DMS79 treated with DMSO at 0.1 percent for 48 hours (cell line): ENCODE measurements at regions not wholly inside any gene's neighbourhood (a gene's known extent, or its start where the extent isn't known, plus 50 kb on each side); places are given as distances from the start of the nearest gene placed in this dataset.
"Not testable (repeated sequence)": the region's sequence is repeated elsewhere in the genome, so short reads cannot be mapped to it uniquely, and the experiment has no call there.

Source experiments
- DNase-seq: peaks from one replicate; lab custom pipeline; 2025; lab: John Stamatoyannopoulos, UW

- no peak for DNase-seq
These were observed 748.2 kb downstream of the DIAPH3 start for GRCh38 chr13:59415498-59415897.

GRCh38 chr13:59416561-59416960, 747.2 kb downstream of the DIAPH3 start:
- DNase-seq = no peak

- DNase-seq = no peak
These were observed 741.1 kb downstream of the DIAPH3 start for GRCh38 chr13:59422646-59423045.

GRCh38 chr13:59423708-59424340, 739.9 kb downstream of the DIAPH3 start:
- DNase-seq = no peak

- DNase-seq = no peak
These were observed 739.1 kb downstream of the DIAPH3 start for GRCh38 chr13:59424661-59425060.

GRCh38 chr13:59425211-59425741, 738.5 kb downstream of the DIAPH3 start:
- peak; percentile 87 for DNase-seq

- DNase-seq = no peak
These were observed 728.7 kb downstream of the DIAPH3 start for GRCh38 chr13:59435024-59435423.

- peak; percentile 9 for DNase-seq
These were observed 726.0 kb downstream of the DIAPH3 start for GRCh38 chr13:59437544-59438301.

- no peak for DNase-seq
These were observed 723.8 kb downstream of the DIAPH3 start for GRCh38 chr13:59439776-59440428.

GRCh38 chr13:59441068-59441467, 722.7 kb downstream of the DIAPH3 start:
- not testable (repeated sequence) for DNase-seq

GRCh38 chr13:59441596-59442280, 722.0 kb downstream of the DIAPH3 start:
- DNase-seq = no peak

GRCh38 chr13:59442461-59442860, 721.3 kb downstream of the DIAPH3 start:
- no peak for DNase-seq

- DNase-seq = no peak
These were observed 720.7 kb downstream of the DIAPH3 start for GRCh38 chr13:59442944-59443486.

- DNase-seq = peak; percentile 61
These were observed 719.4 kb downstream of the DIAPH3 start for GRCh38 chr13:59444210-59444857.

GRCh38 chr13:59445812-59446211, 717.9 kb downstream of the DIAPH3 start:
- DNase-seq = no peak

- DNase-seq = no peak
These were observed 717.3 kb downstream of the DIAPH3 start for GRCh38 chr13:59446391-59446790.

- DNase-seq = no peak
These were observed 716.7 kb downstream of the DIAPH3 start for GRCh38 chr13:59447031-59447430.

GRCh38 chr13:59447846-59448620, 715.7 kb downstream of the DIAPH3 start:
- no peak for DNase-seq

GRCh38 chr13:59449750-59450149, 714.0 kb downstream of the DIAPH3 start:
- DNase-seq = no peak

- no peak for DNase-seq
These were observed 713.5 kb downstream of the DIAPH3 start for GRCh38 chr13:59450229-59450628.

- no peak for DNase-seq
These were observed 712.5 kb downstream of the DIAPH3 start for GRCh38 chr13:59451236-59451635.
